ENCODE measurements at regions not wholly inside any gene's neighbourhood (a gene's known extent, or its start where the extent isn't known, plus 50 kb on each side); places are given as distances from the start of the nearest gene placed in this dataset.
"Not testable (repeated sequence)": the region's sequence is repeated elsewhere in the genome, so short reads cannot be mapped to it uniquely, and the experiment has no call there.

DNA sequence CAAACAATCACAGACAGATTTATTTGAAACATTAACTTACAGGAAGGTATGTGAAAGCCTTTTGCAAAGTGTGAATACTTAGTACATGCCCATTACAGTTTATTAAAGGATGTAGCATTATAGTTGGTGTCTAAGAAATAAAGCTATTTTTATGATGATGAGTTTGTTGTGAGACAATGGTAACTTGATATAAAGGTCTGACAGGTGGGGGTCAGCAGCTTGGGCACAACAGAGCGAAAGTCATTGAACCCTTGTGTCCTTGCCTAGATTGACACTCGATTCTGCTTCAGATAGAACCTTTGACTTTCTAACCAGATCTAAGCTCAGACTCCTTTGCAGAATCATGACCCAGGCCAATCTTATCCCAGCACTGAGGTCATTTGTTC, 777.9 kb downstream of the NTRK3 start:
- no peaks in the 10 kb centered on the region for H3K36me3 ChIP-seq
- no peak for ATAC-seq
- H3K4me1 ChIP-seq: peaks cover 0 to 20% (median 3%) of the 10 kb centered on the region in 9 donors
- H3K4me3 ChIP-seq: no peak overlapping the region
- DNase-seq: no peak
- TF ChIP-seq, protein P1, sequence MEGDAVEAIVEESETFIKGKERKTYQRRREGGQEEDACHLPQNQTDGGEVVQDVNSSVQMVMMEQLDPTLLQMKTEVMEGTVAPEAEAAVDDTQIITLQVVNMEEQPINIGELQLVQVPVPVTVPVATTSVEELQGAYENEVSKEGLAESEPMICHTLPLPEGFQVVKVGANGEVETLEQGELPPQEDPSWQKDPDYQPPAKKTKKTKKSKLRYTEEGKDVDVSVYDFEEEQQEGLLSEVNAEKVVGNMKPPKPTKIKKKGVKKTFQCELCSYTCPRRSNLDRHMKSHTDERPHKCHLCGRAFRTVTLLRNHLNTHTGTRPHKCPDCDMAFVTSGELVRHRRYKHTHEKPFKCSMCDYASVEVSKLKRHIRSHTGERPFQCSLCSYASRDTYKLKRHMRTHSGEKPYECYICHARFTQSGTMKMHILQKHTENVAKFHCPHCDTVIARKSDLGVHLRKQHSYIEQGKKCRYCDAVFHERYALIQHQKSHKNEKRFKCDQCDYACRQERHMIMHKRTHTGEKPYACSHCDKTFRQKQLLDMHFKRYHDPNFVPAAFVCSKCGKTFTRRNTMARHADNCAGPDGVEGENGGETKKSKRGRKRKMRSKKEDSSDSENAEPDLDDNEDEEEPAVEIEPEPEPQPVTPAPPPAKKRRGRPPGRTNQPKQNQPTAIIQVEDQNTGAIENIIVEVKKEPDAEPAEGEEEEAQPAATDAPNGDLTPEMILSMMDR (IDR thresholded peaks at IDR 0.05): no peak
- H3K27ac ChIP-seq: peak overlapping the region in 1 of 10 donors; percentile 21
- intact Hi-C loops (cut with DNase I): loop anchor here in 1 of 10 donors (10.0 kb wide), 1 partner anchor 634 kb away; no protein-coding TSS in a partner anchor
- H3K9me3 ChIP-seq: peaks cover 0 to 5% (median 0%) of the 10 kb centered on the region in 11 donors
- H3K27me3 ChIP-seq: no peaks in the 10 kb centered on the region
- WGBS, 2 donors: 83 to 90% methylated on average over 2 of the region's 2 CpGs

DNA sequence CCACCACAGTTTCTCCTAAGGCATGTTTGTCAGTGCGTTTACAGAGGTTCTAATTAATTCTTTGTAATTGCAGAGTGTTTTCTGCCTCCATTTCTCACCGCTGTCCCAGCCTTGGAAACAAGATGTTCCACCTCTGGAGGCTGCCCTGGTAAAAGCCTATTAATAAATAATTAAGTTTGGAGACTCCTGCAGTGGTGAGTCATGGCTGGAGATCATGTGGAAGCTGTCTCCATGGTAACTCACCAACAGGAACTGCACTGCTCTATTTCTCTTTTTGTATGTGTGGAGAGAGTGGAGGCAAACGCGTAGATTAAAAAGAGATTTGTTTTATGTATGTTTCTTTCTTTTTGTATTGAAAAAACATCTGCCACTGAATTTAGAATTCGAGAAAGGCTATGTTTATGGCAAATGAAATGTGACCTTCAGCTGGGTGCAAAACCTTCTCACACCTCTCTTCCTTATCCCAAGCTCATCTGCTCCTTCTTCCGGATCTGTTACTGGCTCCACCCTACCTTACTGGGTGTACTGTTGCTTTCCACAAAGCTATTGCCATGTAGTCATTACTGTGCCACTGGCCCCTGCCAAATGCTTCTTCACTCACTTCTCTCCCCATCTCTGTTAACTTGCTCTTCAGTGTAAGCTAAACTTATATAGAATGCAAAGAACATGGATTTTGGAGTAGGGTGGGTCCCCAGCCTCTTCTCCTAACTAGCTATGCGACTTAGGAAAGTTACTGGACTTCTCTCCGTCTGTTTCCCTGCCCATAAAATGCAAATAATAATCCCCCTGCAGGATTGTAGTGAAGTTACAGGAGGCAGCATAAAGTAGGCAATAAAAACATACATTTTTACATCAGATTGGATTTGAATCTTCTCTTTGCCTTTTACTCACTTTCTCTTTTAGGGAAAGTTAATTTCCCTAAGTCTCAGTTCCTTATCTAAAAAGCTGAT, 778.5 kb downstream of the NTRK3 start:
- Histone ChIP-seq H3K4me1 (peaks cover 0 to 20% (median 3%) of the 10 kb centered on the region in 9 donors), H3K27ac (peak overlapping the region in 5 of 10 donors; percentile 21 to 63 (median 47)), H3K27me3 (no peaks in the 10 kb centered on the region), H3K4me3 (peak overlapping the region in 1 of 10 donors; percentile 15), H3K36me3 (no peaks in the 10 kb centered on the region), H3K9me3 (peaks cover 0 to 5% (median 0%) of the 10 kb centered on the region in 11 donors)
- TF ChIP-seq, protein P1 (IDR thresholded peaks at IDR 0.05): no peak
- peak in 1 of 2 donors; percentile 57 for DNase-seq
- 39 to 48% methylated on average over 8 of the region's 8 CpGs for WGBS, 2 donors
- intact Hi-C loops (cut with DNase I): loop anchor here in 1 of 10 donors (10.0 kb wide), 1 partner anchor 633 kb away; no protein-coding TSS in a partner anchor
- peak; percentile 89 to 99 (median 96) for ATAC-seq

- 93 to 100% methylated on average over 1 of the region's 1 CpG for WGBS, 2 donors
- TF ChIP-seq, protein P1 (IDR thresholded peaks at IDR 0.05): no peak
- no peak for ATAC-seq
- H3K27ac ChIP-seq: peak overlapping the region in 1 of 10 donors; percentile 63
- peaks cover 0 to 20% (median 3%) of the 10 kb centered on the region in 9 donors for H3K4me1 ChIP-seq
- no peak for DNase-seq
- no peaks in the 10 kb centered on the region for H3K27me3 ChIP-seq
- intact Hi-C loops (cut with DNase I): loop anchor here in 1 of 10 donors (10.0 kb wide), 1 partner anchor 632 kb away; no protein-coding TSS in a partner anchor
- H3K36me3 ChIP-seq: no peaks in the 10 kb centered on the region
- peaks cover 0 to 2% (median 0%) of the 10 kb centered on the region in 11 donors for H3K9me3 ChIP-seq
- H3K4me3 ChIP-seq: no peak overlapping the region
Observed at GRCh38 chr15:87477026-87477425, 779.5 kb downstream of the NTRK3 start.

GRCh38 chr15:87470923-87471322, 785.6 kb downstream of the NTRK3 start:
- Histone ChIP-seq H3K36me3 (no peaks in the 10 kb centered on the region), H3K9me3 (no peaks in the 10 kb centered on the region), H3K4me3 (no peak overlapping the region), H3K27me3 (no peaks in the 10 kb centered on the region), H3K27ac (no peak overlapping the region), H3K4me1 (no peaks in the 10 kb centered on the region)
- TF ChIP-seq, protein P1 (IDR thresholded peaks at IDR 0.05): no peak
- no peak for DNase-seq
- 59 to 61% methylated on average over 2 of the region's 2 CpGs for WGBS, 2 donors
- no peak for ATAC-seq
- intact Hi-C loops (cut with DNase I): loop anchor here in 1 of 10 donors (10.0 kb wide), 1 partner anchor 626 kb away; no protein-coding TSS in a partner anchor

DNA sequence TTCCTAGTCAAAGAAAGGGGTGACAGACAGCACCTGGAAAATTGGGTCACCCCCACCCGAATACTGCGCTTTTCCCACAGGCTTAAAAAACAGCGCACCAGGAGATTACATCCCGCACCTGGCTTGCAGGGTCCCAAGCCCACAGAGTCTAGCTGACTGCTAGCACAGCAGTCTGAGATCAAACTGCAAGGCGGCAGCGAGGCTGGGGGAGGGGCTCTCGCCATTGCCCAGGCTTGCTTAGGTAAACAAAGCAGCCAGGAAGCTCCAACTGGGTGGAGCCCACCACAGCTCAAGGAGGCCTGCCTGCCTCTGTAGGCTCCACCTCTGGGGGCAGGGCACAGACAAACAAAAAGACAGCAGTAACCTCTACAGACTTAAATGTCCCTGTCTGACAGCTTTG, 792.6 kb downstream of the NTRK3 start:
- H3K27me3 ChIP-seq; intact Hi-C loops (cut with DNase I); H3K9me3 ChIP-seq; H3K36me3 ChIP-seq; H3K27ac ChIP-seq; ATAC-seq; H3K4me3 ChIP-seq; DNase-seq; H3K4me1 ChIP-seq: not testable (repeated sequence)
- 66 to 72% methylated on average over 7 of the region's 7 CpGs for WGBS, 2 donors
